ENCODE measurements at regions not wholly inside any gene's neighbourhood (a gene's known extent, or its start where the extent isn't known, plus 50 kb on each side); places are given as distances from the start of the nearest gene placed in this dataset.

GRCh38 chr15:25091421-25092158, 136.8 kb downstream of the SNRPN start:
- WGBS, 2 donors, result 72 to 74% methylated on average over 12 of the region's 12 CpGs
- no peak for ATAC-seq
- intact Hi-C loops (cut with DNase I), result no loop called here
- Histone ChIP-seq H3K27ac (no peak overlapping the region), H3K4me3 (no peak overlapping the region), H3K36me3 (peaks cover 0 to 88% (median 43%) of the 10 kb centered on the region in 3 donors), H3K9me3 (no peaks in the 10 kb centered on the region), H3K4me1 (no peaks in the 10 kb centered on the region), H3K27me3 (no peaks in the 10 kb centered on the region)
- FAIRE-seq, result no peak
- no peak for DNase-seq
- no peak for TF ChIP-seq CTCF (IDR thresholded peaks at IDR 0.05)

DNA sequence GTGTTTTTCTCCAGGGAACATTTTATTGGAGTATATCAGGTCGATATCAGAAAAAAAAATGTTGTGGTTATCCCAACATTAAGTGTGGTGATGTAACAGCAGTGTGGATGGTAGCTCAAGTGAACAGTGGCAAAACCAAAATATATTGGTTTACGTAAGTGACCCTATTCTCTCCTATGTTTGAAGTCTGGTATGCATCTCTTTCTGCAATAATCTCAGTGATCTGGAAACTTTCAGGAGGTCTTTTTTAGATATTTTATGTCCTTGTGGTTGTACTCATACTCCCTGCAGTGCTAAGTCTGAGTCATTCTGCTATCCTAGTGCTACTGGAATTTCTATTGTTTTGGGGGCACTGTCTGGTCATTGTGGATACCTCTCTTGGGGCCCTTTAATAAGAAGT, 137.9 kb downstream of the SNRPN start:
- H3K27me3 ChIP-seq, result no peaks in the 10 kb centered on the region
- H3K4me3 ChIP-seq, result no peak overlapping the region
- no peak overlapping the region for H3K27ac ChIP-seq
- no peaks in the 10 kb centered on the region for H3K4me1 ChIP-seq
- DNase-seq (no peak), FAIRE-seq (no peak), ATAC-seq (no peak)
- 72 to 80% methylated on average over 2 of the region's 2 CpGs for WGBS, 2 donors
- H3K9me3 ChIP-seq, result no peaks in the 10 kb centered on the region
- intact Hi-C loops (cut with DNase I), result no loop called here
- H3K36me3 ChIP-seq, result peaks cover 3 to 88% (median 44%) of the 10 kb centered on the region in 3 donors
- no peak for TF ChIP-seq CTCF (IDR thresholded peaks at IDR 0.05)

- no peak for FAIRE-seq
- Histone ChIP-seq H3K36me3 (peaks cover 3 to 90% (median 41%) of the 10 kb centered on the region in 3 donors), H3K4me1 (no peaks in the 10 kb centered on the region), H3K27ac (no peak overlapping the region), H3K9me3 (no peaks in the 10 kb centered on the region), H3K4me3 (no peak overlapping the region), H3K27me3 (no peaks in the 10 kb centered on the region)
- no peak for DNase-seq
- 69 to 71% methylated on average over 4 of the region's 4 CpGs for WGBS, 2 donors
- intact Hi-C loops (cut with DNase I), result no loop called here
- TF ChIP-seq CTCF (IDR thresholded peaks at IDR 0.05), result no peak
- ATAC-seq, result no peak
Observed at GRCh38 chr15:25093455-25094029, 138.8 kb downstream of the SNRPN start.

DNA sequence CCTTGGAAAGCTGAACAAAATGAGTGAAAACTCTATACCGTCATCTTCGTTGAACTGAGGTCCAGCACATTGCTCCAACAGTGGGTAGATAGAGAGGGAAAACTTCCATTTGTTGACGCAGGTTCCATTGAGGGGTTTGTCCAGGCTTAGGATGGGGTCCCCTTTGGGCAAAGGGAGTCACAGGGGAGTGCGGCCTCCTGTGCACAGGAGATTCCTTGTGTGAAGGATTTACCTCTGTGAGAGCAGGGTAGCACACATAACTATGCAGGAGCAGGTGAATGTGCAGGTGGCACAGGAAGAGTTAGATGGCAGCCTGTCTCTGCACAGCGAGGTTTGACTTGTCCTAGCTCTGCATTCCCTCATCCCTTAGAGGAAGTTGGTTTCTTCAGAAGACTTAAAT, 139.3 kb downstream of the SNRPN start:
- WGBS, 2 donors, result 82 to 84% methylated on average over 5 of the region's 5 CpGs
- H3K27ac ChIP-seq, result no peak overlapping the region
- no peak overlapping the region for H3K4me3 ChIP-seq
- H3K9me3 ChIP-seq, result no peaks in the 10 kb centered on the region
- no peak for TF ChIP-seq CTCF (IDR thresholded peaks at IDR 0.05)
- DNase-seq, result no peak
- H3K4me1 ChIP-seq, result no peaks in the 10 kb centered on the region
- ATAC-seq, result no peak
- H3K27me3 ChIP-seq, result no peaks in the 10 kb centered on the region
- H3K36me3 ChIP-seq, result peaks cover 3 to 91% (median 43%) of the 10 kb centered on the region in 3 donors
- intact Hi-C loops (cut with DNase I), result no loop called here
- no peak for FAIRE-seq

- H3K27me3 ChIP-seq, result no peaks in the 10 kb centered on the region
- intact Hi-C loops (cut with DNase I), result no loop called here
- H3K9me3 ChIP-seq, result no peaks in the 10 kb centered on the region
- H3K36me3 ChIP-seq, result peaks cover 3 to 91% (median 41%) of the 10 kb centered on the region in 3 donors
- FAIRE-seq, result no peak
- WGBS, 2 donors, result 79 to 85% methylated on average over 5 of the region's 5 CpGs
- ATAC-seq, result no peak
- H3K4me3 ChIP-seq, result no peak overlapping the region
- no peak overlapping the region for H3K27ac ChIP-seq
- no peaks in the 10 kb centered on the region for H3K4me1 ChIP-seq
- no peak for TF ChIP-seq CTCF (IDR thresholded peaks at IDR 0.05)
- no peak for DNase-seq
Observed at GRCh38 chr15:25094519-25094918, 139.7 kb downstream of the SNRPN start.
